Hematopoietic multipotent progenitor cell treated with erythropoietin and hydrocortisone succinate and interleukin-3 and kit ligand, for 4 days (in vitro differentiated cells): ENCODE measurements at regions not wholly inside any gene's neighbourhood (a gene's known extent, or its start where the extent isn't known, plus 50 kb on each side); places are given as distances from the start of the nearest gene placed in this dataset.

Experiments used
- DNase-seq: peaks from one replicate; pipeline ENCODE4 v3.0.0-alpha.2; 2015

GRCh38 chr3:79824166-79824565, 56.4 kb upstream of the ROBO1 start:
- DNase-seq, result no peak

GRCh38 chr3:79822076-79822475, 54.3 kb upstream of the ROBO1 start:
- no peak for DNase-seq

GRCh38 chr3:79820089-79820488, 52.3 kb upstream of the ROBO1 start:
- DNase-seq, result no peak

- DNase-seq, result no peak
These were observed 50.2 kb upstream of the ROBO1 start for GRCh38 chr3:79818015-79818414.
